GM18517 (cell line): ENCODE measurements at regions not wholly inside any gene's neighbourhood (a gene's known extent, or its start where the extent isn't known, plus 50 kb on each side); places are given as distances from the start of the nearest gene placed in this dataset.
"Not testable (repeated sequence)": the region's sequence is repeated elsewhere in the genome, so short reads cannot be mapped to it uniquely, and the experiment has no call there.

ENCODE experiments used
- ATAC-seq: cut with Tn5 transposase; IDR thresholded peaks from one replicate; pipeline ENCODE4 v1.9.1; 2021; ENCODE audit warnings: mild to moderate bottlenecking, moderate library complexity; ENCODE audit not compliant: unreplicated experiment

- ATAC-seq = no peak
These were observed 447.5 kb downstream of the GXYLT1 start for GRCh38 chr12:41697161-41697560.

- no peak for ATAC-seq
These were observed 459.7 kb downstream of the GXYLT1 start for GRCh38 chr12:41684997-41685396.

- ATAC-seq = no peak
These were observed 461.0 kb downstream of the GXYLT1 start for GRCh38 chr12:41683513-41684240.

GRCh38 chr12:41683023-41683422, 461.7 kb downstream of the GXYLT1 start:
- ATAC-seq = no peak

GRCh38 chr12:41681898-41682297, 462.8 kb downstream of the GXYLT1 start:
- no peak for ATAC-seq

GRCh38 chr12:41680155-41680554, 464.5 kb downstream of the GXYLT1 start:
- ATAC-seq = no peak

GRCh38 chr12:41663598-41664265, 475.6 kb downstream of the PDZRN4 start:
- no peak for ATAC-seq

- ATAC-seq = no peak
These were observed 473.1 kb downstream of the PDZRN4 start for GRCh38 chr12:41661141-41661765.

- no peak for ATAC-seq
These were observed 468.3 kb downstream of the PDZRN4 start for GRCh38 chr12:41656454-41656853.

- ATAC-seq = no peak
These were observed 465.5 kb downstream of the PDZRN4 start for GRCh38 chr12:41653386-41654326.

GRCh38 chr12:41652981-41653380, 464.9 kb downstream of the PDZRN4 start:
- no peak for ATAC-seq

- ATAC-seq = no peak
These were observed 457.5 kb downstream of the PDZRN4 start for GRCh38 chr12:41645624-41646023.

- ATAC-seq = not testable (repeated sequence)
These were observed 454.7 kb downstream of the PDZRN4 start for GRCh38 chr12:41642808-41643207.

GRCh38 chr12:41636653-41637052, 448.5 kb downstream of the PDZRN4 start:
- no peak for ATAC-seq

GRCh38 chr12:41635626-41636364, 447.7 kb downstream of the PDZRN4 start:
- ATAC-seq = no peak

- no peak for ATAC-seq
These were observed 446.0 kb downstream of the PDZRN4 start for GRCh38 chr12:41634091-41634490.

- no peak for ATAC-seq
These were observed 441.5 kb downstream of the PDZRN4 start for GRCh38 chr12:41629611-41630010.

- no peak for ATAC-seq
These were observed 439.4 kb downstream of the PDZRN4 start for GRCh38 chr12:41627476-41627875.

- no peak for ATAC-seq
These were observed 436.5 kb downstream of the PDZRN4 start for GRCh38 chr12:41624571-41624970.
